Posterior vena cava (tissue), 2 donors: ENCODE measurements at regions not wholly inside any gene's neighbourhood (a gene's known extent, or its start where the extent isn't known, plus 50 kb on each side); places are given as distances from the start of the nearest gene placed in this dataset.

Source experiments
- DNase-seq: peaks from one replicate; pipeline ENCODE4 v3.0.0-alpha.2; 2020; ENCODE audit warnings: low spot score
- intact Hi-C, 2 donors: fragments of 100-400 bp; cut with DNase I; formaldehyde crosslinking; loops; one replicate each; pipeline versions ENCODE4 v1.14.1 to v1.14.2; 2022 to 2023
- donor health status: DM: yes; HTN: yes; CAD: no.
- donor health status: DM: yes; HTN: yes; CAD: no.

DNA sequence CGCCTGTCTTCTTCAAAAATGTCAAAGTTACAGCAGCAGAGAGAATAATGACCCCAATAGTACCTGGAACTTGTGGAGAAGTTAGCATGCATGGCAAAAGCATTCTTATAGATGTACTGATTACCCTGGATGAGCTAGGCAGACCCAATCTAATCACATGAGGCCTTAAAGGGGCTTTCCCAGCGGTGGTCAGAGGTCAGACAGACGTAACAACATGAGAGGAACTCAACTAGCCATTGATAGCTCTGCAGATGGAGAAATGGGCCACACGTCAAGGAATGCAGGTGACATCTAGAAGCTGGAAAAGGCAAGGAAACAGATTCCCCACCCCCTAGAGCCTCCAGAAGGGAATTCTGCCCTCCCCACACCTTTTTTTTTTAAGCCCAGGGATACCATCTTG, 156.8 kb upstream of the ARID1B start:
- no peak for DNase-seq
- intact Hi-C loops = no loop called here

DNA sequence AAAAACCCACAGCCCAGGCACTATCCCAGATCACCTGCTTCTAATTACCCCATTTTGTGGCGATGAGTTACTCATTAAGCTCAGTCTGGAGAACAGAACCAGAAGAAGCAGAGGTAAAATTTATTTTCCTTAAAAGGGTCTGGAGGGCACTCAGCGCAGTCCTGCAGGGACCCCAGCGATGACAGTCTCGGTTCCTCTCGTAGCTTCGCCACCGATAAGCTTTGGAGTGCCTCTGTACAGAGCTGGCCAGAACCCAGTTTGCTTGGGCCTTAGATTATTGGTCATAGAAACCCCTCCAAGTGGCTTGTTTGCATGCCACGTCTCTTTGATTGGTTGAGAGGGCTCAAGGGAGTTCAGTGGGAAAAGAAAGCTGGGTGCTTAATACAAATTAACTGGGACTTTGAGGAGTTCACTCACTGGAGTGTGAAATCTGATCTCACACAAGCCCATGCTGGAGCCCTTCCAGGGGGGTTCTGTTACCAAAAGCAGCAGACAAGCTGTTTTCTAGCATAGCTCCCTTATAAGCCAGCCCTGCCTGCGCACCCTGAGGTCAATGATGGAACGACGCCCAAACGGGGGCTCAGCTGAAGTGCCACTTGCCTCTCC, 158.5 kb upstream of the ARID1B start:
- DNase-seq = no peak
- intact Hi-C loops = no loop called here

DNA sequence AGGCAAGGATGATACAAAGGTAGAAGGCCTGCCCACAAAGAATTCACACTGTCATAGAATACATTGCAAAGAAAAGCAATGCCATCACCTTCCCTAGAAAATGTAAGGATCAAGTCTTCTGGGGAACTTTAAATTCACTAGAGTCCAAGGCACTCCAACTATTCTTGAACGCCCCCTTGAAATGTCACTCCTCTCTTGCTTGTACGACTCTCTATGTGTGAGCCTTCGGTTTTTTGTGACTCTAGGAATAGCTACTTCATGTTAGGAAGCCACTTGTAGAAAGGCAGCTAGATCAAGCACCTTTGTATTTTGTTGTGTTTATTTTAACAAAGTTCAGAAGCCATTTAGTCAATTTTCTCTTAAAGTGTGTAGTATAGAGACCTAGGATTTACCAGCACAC, 159.2 kb upstream of the ARID1B start:
- DNase-seq = no peak
- intact Hi-C loops = no loop called here

DNA sequence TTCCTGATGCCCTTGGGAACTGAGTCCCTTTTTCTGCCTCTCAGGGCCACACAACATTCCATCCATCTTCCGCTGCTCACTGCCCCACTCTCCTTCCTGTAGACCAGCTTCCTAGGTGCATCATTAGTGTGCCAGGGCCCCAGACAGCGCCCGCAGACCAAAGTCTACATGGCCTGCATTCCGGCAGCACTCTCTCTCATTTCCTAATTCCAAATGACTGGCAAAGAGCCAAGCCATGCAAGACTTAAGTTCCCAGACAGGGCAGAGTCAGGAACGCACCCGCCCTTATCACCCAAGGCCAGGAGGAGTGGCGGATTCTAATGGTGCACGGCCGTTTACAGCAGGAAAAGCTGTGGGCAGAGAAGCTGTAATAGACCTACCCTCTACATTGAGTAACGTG, 159.8 kb upstream of the ARID1B start:
- no peak for DNase-seq
- intact Hi-C loops = no loop called here

DNA sequence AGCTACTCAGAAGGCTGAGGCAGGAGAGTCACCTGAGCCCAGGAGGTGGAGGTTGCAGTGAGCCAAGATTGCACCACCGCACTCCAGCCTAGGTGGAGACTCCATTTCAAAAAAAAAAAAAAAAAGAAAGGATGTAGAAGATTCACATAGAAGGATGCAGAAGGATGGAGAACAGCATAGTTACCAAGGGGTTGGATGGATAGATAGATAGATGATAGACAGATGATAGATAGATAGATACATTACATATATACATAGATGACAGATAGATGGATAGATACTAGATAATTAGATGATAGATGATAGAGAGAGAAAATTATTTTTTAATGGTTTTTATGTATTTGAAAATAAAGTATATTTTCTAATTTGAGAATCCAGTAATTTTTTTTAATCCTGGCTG, 160.7 kb upstream of the ARID1B start:
- intact Hi-C loops = no loop called here
- no peak for DNase-seq

DNA sequence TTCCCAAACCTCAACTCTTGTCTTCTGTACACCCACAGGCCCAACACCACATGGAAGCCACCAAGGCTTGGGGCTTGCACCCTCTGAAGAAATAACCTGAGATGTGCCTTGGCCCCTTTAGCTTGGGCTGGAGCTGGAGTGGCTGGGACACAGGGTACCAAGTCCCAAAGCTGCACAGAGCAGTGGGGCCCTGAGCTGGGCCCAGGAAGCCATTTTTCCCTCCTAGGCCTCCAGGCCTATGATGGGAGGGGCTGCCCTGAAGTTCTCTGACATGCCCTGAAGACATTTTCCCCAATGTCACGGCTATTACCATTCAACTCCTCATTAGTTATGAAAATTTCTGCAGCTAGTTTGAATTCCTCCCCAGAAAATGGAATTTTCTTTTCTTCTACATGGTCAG, 163.2 kb upstream of the ARID1B start:
- DNase-seq = no peak
- intact Hi-C loops = no loop called here

DNA sequence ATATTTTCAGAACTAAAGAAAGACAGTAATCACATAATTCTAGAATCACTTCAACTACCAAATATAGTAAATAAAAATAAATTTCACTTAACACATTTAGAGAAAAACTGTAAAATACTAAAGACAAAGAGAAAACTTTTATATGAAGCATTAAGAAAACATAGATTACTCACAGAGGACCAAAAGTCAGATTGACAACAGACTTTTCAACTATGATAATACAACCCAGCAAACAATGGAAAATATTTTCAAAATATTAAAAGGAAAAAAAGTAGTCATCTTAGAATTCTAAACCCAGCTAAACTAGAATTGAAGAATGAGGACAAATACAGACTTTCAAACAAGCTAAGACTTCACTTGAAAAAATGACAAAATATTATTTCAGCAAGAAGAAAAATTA, 164.8 kb upstream of the ARID1B start:
- intact Hi-C loops = no loop called here

DNA sequence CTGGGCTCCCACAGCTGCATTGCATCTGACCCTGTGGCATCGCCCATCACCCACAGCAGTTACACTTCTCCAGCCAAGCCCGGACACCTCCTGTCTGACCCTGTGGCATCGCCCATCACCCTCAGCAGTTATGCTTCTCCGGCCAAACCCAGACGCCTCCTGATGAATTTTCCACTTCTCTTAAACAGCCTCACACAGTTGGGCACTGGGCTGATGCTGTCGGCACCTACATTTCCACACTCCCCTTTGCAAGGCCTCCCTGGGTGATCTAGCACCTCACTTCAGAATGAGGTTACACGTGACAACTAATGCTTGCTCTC, 175.2 kb upstream of the ARID1B start:
- no peak for DNase-seq
- intact Hi-C loops = no loop called here

More for the DNA sequence above, 164.8 kb upstream of the ARID1B start:
- DNase-seq = no peak

DNA sequence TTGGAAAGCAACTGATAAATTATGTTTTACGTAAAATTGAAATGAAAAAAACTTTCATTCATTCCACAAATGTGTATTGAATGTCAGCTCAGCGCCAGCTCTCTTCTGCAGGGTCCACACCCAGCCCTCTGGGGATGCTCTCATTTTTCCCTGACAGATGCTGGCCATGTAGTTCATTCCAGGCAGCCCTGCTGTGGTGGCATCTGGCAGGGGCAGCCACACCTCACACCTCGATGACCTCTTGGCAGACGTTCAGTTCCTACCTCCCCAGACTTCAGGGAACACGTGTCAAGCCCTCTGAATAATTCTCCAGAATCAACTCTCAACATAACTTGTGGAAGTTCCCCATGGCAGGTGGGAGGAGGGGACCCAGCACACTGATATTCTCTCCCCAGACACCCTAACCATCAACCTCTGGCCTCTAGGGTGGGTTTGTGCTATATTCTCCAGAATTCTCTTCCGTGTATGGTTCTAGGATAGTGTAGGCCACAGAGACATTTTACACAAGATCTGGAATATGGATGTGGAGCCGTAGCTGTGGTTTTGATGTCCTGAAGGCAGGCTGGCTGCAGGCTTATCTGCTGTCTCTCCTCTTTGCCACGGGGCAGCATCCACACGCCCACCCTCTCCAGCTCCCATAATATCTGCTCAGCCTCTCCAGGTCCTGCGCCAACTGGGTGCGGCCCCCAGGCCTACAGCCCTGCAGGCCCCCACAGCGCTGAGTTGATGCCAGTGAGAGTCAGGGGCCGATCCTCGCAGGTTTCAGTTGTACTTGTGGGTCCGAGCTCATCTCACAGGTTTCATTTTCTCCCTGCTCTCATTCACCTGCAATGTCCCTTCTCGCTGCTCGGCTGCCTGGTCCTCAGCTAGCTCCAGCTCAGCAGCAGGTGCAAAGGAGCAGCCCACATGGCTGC, 175.8 kb upstream of the ARID1B start:
- intact Hi-C loops = no loop called here
- no peak for DNase-seq

DNA sequence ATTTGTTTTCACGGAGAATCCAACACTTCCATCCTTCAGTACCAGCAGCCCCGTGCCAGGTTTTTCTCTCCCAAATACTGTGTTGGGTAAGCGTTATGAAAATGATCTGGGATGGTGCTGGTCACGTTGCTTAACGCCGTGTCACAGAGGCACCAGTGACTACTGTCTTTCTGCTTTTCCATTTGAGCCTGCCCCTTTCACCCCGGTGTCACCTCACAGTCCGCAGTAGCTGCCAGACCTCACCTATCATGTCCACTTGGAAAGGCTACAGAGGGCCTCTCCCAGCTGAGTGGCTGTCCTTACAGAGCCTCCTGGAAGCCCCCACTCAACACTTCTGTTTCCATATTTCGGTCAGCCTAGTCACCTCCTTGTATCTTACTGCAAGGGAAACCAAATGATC, 176.5 kb upstream of the ARID1B start:
- no peak for DNase-seq
- intact Hi-C loops = no loop called here

DNA sequence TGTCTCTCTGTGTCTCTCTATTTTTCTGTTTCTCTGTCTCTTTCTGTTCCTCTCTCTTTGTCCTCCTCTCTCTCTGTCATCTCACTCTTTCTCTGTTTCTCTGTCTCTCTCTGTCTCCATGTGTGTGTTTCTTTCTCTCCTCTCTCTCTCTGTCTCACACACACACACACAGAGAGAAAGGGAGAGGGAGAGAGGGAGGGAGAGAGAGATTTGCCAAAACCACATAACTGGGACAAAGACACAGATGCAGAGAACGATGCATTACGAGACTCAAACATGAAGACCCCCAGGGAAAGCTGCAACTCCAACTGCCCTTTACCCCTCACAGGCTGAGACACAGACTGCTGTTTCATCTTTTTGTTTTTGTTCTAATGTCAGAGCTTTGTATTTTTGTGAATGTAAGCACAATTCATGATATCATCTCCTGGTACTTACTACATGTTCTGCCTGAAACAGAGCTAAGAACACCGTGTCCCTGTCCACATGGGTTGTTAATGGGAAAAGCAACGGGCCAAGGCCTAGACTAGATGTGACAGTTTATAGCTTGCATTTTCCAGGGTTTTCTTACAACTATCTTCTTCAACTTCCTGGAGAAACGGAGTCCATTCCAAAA, 177.1 kb upstream of the ARID1B start:
- intact Hi-C loops = no loop called here
- DNase-seq = no peak

DNA sequence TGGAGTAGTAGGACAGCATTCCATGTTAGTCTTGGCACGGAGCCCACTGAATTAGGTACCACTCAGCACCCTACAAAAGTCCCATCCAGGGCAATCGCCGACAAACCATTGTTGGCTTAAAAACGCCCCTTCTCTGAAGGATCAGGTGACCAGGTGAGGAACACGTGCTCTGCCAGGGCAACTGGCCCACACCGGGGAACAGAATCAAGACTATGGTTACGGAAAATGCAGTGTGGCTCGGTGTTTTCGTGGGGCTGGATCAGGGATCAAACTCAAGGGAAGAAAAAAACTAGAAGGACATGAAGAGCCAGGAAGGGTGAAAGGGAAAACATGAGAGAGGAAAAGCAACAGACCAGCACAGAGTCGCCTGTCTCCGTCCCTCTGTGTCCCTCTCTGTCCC, 177.8 kb upstream of the ARID1B start:
- intact Hi-C loops = no loop called here
- DNase-seq = no peak

DNA sequence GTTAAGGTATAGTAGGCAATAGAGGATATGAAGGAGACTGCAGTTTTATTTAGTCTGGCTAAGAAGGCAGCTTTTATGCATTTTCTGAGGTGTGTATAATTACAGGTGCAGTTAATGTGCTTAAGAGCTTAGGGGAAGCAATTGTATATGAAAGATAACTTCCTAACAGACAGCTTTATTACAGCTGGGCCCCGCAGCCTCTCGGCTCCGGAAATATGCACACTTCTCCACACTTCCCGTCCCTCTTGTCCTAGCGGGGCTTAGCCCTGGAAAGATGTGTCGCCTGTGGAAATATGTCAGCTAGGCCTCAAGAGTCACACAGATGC, 178.4 kb upstream of the ARID1B start:
- DNase-seq = no peak
- intact Hi-C loops = no loop called here

DNA sequence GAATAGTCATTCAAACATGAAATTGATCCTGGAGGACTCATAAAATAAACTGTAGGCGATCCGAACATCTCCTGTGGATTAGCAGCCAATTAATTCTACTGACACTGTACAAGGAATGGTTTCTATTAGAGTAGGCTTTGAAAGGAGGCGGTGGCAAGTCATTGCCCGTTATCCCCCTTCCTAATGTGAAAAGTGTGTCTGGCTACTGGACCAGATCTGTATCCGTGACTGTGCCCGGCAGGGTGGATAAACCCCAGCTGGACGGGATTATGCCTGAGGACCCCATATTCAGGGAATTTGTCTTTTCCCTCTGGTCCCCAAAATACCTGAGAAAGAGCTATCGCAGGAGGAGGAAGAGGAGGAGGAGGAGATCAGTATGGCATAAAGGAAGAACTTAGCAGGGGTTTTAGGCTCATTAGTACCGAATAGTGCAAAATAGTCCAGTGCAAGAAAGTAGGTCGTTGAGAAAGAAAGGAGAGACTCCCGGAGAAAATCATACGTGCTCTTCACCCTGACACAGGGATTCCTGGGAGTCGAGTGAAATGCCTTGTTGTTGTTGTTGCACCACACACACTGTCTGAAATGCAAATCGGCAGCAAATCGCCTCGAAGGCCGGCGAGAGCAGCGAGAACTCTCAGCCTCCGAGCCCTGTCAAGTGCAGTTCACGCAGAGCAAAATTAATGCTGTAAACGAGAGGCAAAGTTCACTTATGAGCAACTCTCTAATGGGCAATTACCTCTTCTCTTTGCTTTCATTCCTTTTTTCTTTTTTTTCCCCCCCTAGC, 178.9 kb upstream of the ARID1B start:
- no peak for DNase-seq
- intact Hi-C loops = no loop called here

DNA sequence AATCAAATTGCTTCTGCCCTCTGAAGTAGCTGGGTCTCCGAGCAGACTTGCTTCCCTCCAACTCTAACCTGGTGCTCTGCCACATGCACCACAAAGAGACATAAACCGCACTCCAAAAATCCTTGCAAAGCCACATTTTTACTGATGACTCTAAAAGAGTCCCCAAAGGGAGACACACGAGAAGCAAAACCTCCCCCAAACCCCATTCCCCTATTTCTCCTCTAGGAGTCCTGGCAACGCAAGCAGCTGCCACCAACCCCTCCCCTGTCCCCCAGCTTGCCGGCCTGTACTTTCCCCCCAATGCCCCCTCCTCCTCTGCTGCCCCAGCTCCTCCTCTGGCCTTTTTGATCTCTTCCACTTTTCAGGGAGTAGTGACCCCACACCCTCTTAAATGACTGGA, 180.1 kb upstream of the ARID1B start:
- DNase-seq = no peak
- intact Hi-C loops = no loop called here

DNA sequence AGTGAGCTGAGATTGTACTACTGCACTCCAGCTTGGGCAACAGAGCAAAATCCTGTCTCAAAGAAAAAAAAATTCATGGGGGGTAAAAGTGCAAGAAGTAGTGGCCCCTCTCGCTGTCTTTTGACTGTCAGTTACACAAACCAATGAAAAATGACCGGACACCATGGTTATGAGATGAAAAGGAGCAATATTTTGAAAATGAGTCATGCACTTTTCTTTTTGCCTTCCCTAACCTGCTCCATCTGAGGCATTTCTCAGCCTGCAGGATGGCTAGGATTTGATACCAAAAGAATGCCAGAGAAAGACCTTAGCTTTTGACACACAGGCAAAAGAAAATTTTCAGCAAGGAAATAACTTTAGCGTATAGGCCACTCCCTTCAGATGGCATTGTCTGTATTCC, 181.7 kb upstream of the ARID1B start:
- DNase-seq = no peak
- intact Hi-C loops = no loop called here

DNA sequence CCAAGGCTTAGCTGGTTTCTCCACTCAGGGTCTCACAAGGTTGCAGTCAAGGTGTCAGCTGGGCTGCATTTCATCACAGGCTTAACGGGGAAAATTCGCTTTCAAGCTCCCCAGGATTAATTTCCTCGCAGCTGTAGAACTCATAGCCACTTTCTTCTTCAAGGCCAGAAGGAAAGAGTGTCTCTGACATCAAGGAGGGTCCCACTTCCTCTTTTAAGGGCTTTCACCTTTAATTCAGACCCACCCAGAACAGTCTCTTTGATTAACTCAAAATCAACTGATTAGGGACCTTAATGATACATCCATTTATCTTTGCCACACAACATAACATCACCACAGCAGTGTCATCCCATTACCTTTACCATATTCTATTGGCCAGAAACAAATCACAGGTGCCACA, 183.3 kb upstream of the ARID1B start:
- intact Hi-C loops = no loop called here
- DNase-seq = no peak

DNA sequence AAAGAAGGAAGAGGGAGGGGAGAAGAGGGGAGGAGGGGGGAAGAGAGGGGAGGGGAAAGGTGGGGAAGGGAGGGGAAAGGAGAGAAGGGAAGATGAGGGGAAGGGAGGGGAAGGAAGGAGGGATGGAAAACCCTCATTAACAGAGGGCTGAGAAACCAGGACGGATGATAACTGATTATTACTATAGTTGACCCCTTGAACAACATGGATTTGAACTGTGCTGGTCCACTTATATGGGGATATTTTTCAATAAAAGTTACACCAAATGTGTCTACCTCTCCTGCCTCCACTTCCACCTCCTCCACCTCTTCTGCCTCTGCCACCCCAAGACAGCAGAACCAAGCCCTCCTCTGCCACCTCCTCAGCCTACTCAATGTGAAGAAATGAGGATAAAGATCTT, 184.1 kb upstream of the ARID1B start:
- intact Hi-C loops = no loop called here
- DNase-seq = no peak

DNA sequence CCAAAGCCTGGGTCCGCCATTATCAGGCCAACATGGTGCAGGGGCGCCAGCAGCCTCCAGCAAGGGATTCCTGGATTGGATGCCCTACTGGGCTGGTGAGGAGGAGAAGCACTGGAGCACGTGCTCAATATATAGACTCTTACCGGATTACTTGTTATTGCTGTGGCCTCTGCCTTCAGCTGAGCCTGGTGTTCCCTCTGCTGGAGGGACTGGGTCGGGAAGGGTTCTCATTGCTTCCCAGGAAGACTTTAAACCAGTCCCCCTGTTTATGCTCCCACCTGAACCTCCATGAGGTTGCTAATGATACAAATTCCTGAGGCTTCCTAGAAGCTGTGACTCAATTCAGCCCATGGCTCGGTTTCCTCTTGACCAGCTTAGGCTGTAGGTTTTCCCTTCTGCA, 186.7 kb upstream of the ARID1B start:
- intact Hi-C loops = no loop called here
- no peak for DNase-seq

DNA sequence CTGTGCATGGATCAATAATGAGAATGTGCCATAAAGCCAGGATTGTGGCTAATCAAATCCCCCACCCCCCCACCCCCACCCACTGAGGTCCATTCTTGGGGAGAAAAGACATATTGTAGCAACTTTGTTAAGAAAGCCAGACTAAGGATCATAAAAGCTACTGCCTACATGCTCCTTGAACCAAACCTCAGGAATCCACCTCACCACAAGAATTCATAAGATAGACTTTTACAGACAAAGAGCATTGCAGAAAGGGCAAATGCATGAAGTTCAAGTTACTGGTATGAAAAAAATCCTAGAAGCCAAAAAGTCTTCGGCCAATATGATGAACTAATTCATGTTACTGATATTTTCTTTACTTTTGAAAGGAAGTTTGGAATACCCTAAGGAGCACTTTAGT, 187.9 kb upstream of the ARID1B start:
- no peak for DNase-seq
- intact Hi-C loops = no loop called here
